ENCODE measurements at regions not wholly inside any gene's neighbourhood (a gene's known extent, or its start where the extent isn't known, plus 50 kb on each side); places are given as distances from the start of the nearest gene placed in this dataset.

- Mint-ChIP-seq H3K4me3 (no peak overlapping the region), H3K4me1 (no peaks in the 10 kb centered on the region), H3K9me3 (peaks cover 0 to 4% (median 0%) of the 10 kb centered on the region in 11 donors), H3K36me3 (no peaks in the 10 kb centered on the region), H3K27me3 (peaks cover 40 to 76% (median 68%) of the 10 kb centered on the region in 5 donors), H3K27ac (no peak overlapping the region)
- intact Hi-C loops (cut with micrococcal nuclease), result no loop called here
- Histone ChIP-seq H3K4me3 (ENCODE audit: low read length) (no peak overlapping the region), H3K27me3 (ENCODE audit: control insufficient read depth in 2 of 2, insufficient read depth in 2 of 2, low read length in 2 of 2) (peaks cover 0 to 3% of the 10 kb centered on the region in 2 donors), H3K9me3 (ENCODE audit: control insufficient read depth in 2 of 3, low read length in 3 of 3) (no peaks in the 10 kb centered on the region), H3K27ac (ENCODE audit: low read depth, low read length) (no peak overlapping the region), H3K36me3 (ENCODE audit: control insufficient read depth in 2 of 3, insufficient read depth in 3 of 3, low read length in 3 of 3) (no peaks in the 10 kb centered on the region), H3K4me1 (ENCODE audit: control insufficient read depth in 2 of 2, insufficient read depth in 2 of 2, low read length in 2 of 2) (no peaks in the 10 kb centered on the region)
- ATAC-seq (no peak), DNase-seq (no peak)
- POLR2A ChIA-PET, result no interaction called here
- CTCF ChIA-PET, result no interaction called here
These were observed 291.1 kb downstream of the MTX2 start for GRCh38 chr2:176560296-176560695.

GRCh38 chr2:176561706-176562105 lies 292.5 kb downstream of the MTX2 start:
- Histone ChIP-seq H3K27ac (ENCODE audit: low read depth, low read length) (no peak overlapping the region), H3K4me3 (ENCODE audit: low read length) (no peak overlapping the region), H3K4me1 (ENCODE audit: control insufficient read depth in 2 of 2, insufficient read depth in 2 of 2, low read length in 2 of 2) (no peaks in the 10 kb centered on the region), H3K9me3 (ENCODE audit: control insufficient read depth in 2 of 3, low read length in 3 of 3) (no peaks in the 10 kb centered on the region), H3K27me3 (ENCODE audit: control insufficient read depth in 2 of 2, insufficient read depth in 2 of 2, low read length in 2 of 2) (peaks cover 0 to 3% of the 10 kb centered on the region in 2 donors), H3K36me3 (ENCODE audit: control insufficient read depth in 2 of 3, insufficient read depth in 3 of 3, low read length in 3 of 3) (no peaks in the 10 kb centered on the region)
- ATAC-seq, result no peak
- ChIA-PET CTCF (no interaction called here), POLR2A (no interaction called here)
- no peaks in the 10 kb centered on the region for H3K36me3 Mint-ChIP-seq
- DNase-seq, result no peak
- no peak overlapping the region for H3K4me3 Mint-ChIP-seq
- H3K27ac Mint-ChIP-seq, result no peak overlapping the region
- intact Hi-C loops (cut with micrococcal nuclease), result no loop called here
- no peaks in the 10 kb centered on the region for H3K4me1 Mint-ChIP-seq
- H3K27me3 Mint-ChIP-seq, result peaks cover 30 to 75% (median 66%) of the 10 kb centered on the region in 5 donors
- peaks cover 0 to 4% (median 0%) of the 10 kb centered on the region in 11 donors for H3K9me3 Mint-ChIP-seq

- Histone ChIP-seq H3K4me1 (ENCODE audit: control insufficient read depth in 2 of 2, insufficient read depth in 2 of 2, low read length in 2 of 2) (no peaks in the 10 kb centered on the region), H3K27ac (ENCODE audit: low read depth, low read length) (no peak overlapping the region), H3K4me3 (ENCODE audit: low read length) (no peak overlapping the region), H3K9me3 (ENCODE audit: control insufficient read depth in 2 of 3, low read length in 3 of 3) (no peaks in the 10 kb centered on the region), H3K27me3 (ENCODE audit: control insufficient read depth in 2 of 2, insufficient read depth in 2 of 2, low read length in 2 of 2) (peaks cover 0 to 3% of the 10 kb centered on the region in 2 donors), H3K36me3 (ENCODE audit: control insufficient read depth in 2 of 3, insufficient read depth in 3 of 3, low read length in 3 of 3) (no peaks in the 10 kb centered on the region)
- DNase-seq (no peak), ATAC-seq (no peak)
- Mint-ChIP-seq H3K4me3 (no peak overlapping the region), H3K9me3 (peaks cover 0 to 4% (median 0%) of the 10 kb centered on the region in 11 donors), H3K36me3 (no peaks in the 10 kb centered on the region), H3K27ac (no peak overlapping the region), H3K27me3 (peaks cover 29 to 67% (median 57%) of the 10 kb centered on the region in 5 donors), H3K4me1 (no peaks in the 10 kb centered on the region)
- CTCF ChIA-PET, result no interaction called here
- intact Hi-C loops (cut with micrococcal nuclease), result no loop called here
- POLR2A ChIA-PET, result no interaction called here
These were observed 293.3 kb downstream of the MTX2 start for GRCh38 chr2:176562359-176563078.

GRCh38 chr2:176565641-176566323 lies 296.5 kb downstream of the MTX2 start:
- Histone ChIP-seq H3K27ac (ENCODE audit: low read depth, low read length) (no peak overlapping the region), H3K4me3 (ENCODE audit: low read length) (no peak overlapping the region), H3K27me3 (ENCODE audit: control insufficient read depth in 2 of 2, insufficient read depth in 2 of 2, low read length in 2 of 2) (peaks cover 0 to 2% of the 10 kb centered on the region in 2 donors), H3K4me1 (ENCODE audit: control insufficient read depth in 2 of 2, insufficient read depth in 2 of 2, low read length in 2 of 2) (no peaks in the 10 kb centered on the region), H3K9me3 (ENCODE audit: control insufficient read depth in 2 of 3, low read length in 3 of 3) (no peaks in the 10 kb centered on the region), H3K36me3 (ENCODE audit: control insufficient read depth in 2 of 3, insufficient read depth in 3 of 3, low read length in 3 of 3) (no peaks in the 10 kb centered on the region)
- intact Hi-C loops (cut with micrococcal nuclease), result no loop called here
- H3K27me3 Mint-ChIP-seq, result peaks cover 32 to 48% (median 46%) of the 10 kb centered on the region in 5 donors
- DNase-seq (no peak), ATAC-seq (no peak)
- H3K9me3 Mint-ChIP-seq, result peaks cover 0 to 4% (median 0%) of the 10 kb centered on the region in 11 donors
- peaks cover 0 to 3% (median 0%) of the 10 kb centered on the region in 7 donors for H3K4me1 Mint-ChIP-seq
- no peak overlapping the region for H3K27ac Mint-ChIP-seq
- no peak overlapping the region for H3K4me3 Mint-ChIP-seq
- H3K36me3 Mint-ChIP-seq, result no peaks in the 10 kb centered on the region
- ChIA-PET POLR2A (no interaction called here), CTCF (no interaction called here)

- Histone ChIP-seq H3K4me1 (ENCODE audit: control insufficient read depth in 2 of 2, insufficient read depth in 2 of 2, low read length in 2 of 2) (no peaks in the 10 kb centered on the region), H3K4me3 (ENCODE audit: low read length) (no peak overlapping the region), H3K27ac (ENCODE audit: low read depth, low read length) (no peak overlapping the region), H3K27me3 (ENCODE audit: control insufficient read depth in 2 of 2, insufficient read depth in 2 of 2, low read length in 2 of 2) (no peaks in the 10 kb centered on the region), H3K36me3 (ENCODE audit: control insufficient read depth in 2 of 3, insufficient read depth in 3 of 3, low read length in 3 of 3) (no peaks in the 10 kb centered on the region), H3K9me3 (ENCODE audit: control insufficient read depth in 2 of 3, low read length in 3 of 3) (no peaks in the 10 kb centered on the region)
- H3K4me1 Mint-ChIP-seq, result peaks cover 0 to 3% (median 0%) of the 10 kb centered on the region in 7 donors
- H3K4me3 Mint-ChIP-seq, result no peak overlapping the region
- H3K27me3 Mint-ChIP-seq, result peaks cover 28 to 46% (median 41%) of the 10 kb centered on the region in 5 donors
- intact Hi-C loops (cut with micrococcal nuclease), result no loop called here
- POLR2A ChIA-PET, result no interaction called here
- DNase-seq (no peak), ATAC-seq (no peak)
- CTCF ChIA-PET, result no interaction called here
- H3K36me3 Mint-ChIP-seq, result no peaks in the 10 kb centered on the region
- no peak overlapping the region for H3K27ac Mint-ChIP-seq
- peaks cover 0 to 4% (median 0%) of the 10 kb centered on the region in 11 donors for H3K9me3 Mint-ChIP-seq
These were observed 297.3 kb downstream of the MTX2 start for GRCh38 chr2:176566496-176566895.

- CTCF ChIA-PET, result no interaction called here
These were observed 297.7 kb downstream of the MTX2 start for GRCh38 chr2:176566961-176567360.

More at GRCh38 chr2:176566961-176567360, 297.7 kb downstream of the MTX2 start:
- H3K4me1 ChIP-seq (ENCODE audit: control insufficient read depth in 2 of 2, insufficient read depth in 2 of 2, low read length in 2 of 2), result no peaks in the 10 kb centered on the region
- Mint-ChIP-seq H3K27me3 (peaks cover 28 to 48% (median 40%) of the 10 kb centered on the region in 5 donors), H3K4me3 (no peak overlapping the region), H3K36me3 (no peaks in the 10 kb centered on the region), H3K27ac (no peak overlapping the region), H3K9me3 (peaks cover 0 to 4% (median 0%) of the 10 kb centered on the region in 11 donors), H3K4me1 (peaks cover 0 to 3% (median 0%) of the 10 kb centered on the region in 7 donors)
- intact Hi-C loops (cut with micrococcal nuclease), result no loop called here
- no peaks in the 10 kb centered on the region for H3K27me3 ChIP-seq (ENCODE audit: control insufficient read depth in 2 of 2, insufficient read depth in 2 of 2, low read length in 2 of 2)
- no peaks in the 10 kb centered on the region for H3K36me3 ChIP-seq (ENCODE audit: control insufficient read depth in 2 of 3, insufficient read depth in 3 of 3, low read length in 3 of 3)
- DNase-seq (no peak), ATAC-seq (no peak)
- no peak overlapping the region for H3K4me3 ChIP-seq (ENCODE audit: low read length)
- H3K9me3 ChIP-seq (ENCODE audit: control insufficient read depth in 2 of 3, low read length in 3 of 3), result no peaks in the 10 kb centered on the region
- no peak overlapping the region for H3K27ac ChIP-seq (ENCODE audit: low read depth, low read length)
- POLR2A ChIA-PET, result no interaction called here
